Neural cell (in vitro differentiated cells): ENCODE measurements at regions not wholly inside any gene's neighbourhood (a gene's known extent, or its start where the extent isn't known, plus 50 kb on each side); places are given as distances from the start of the nearest gene placed in this dataset.

Experiments used
- REST ChIP-seq: IDR thresholded peaks from 2 replicates; pipeline ENCODE4 v1.6.1; 2012; ENCODE audit warnings: borderline replicate concordance
- TAF1 ChIP-seq: IDR thresholded peaks from 2 replicates; pipeline ENCODE4 v1.6.1; 2012; ENCODE audit warnings: low read depth
- TF ChIP-seq, protein P1 (sequence below): fragments of 450-650 bp; IDR thresholded peaks from 2 replicates; pipeline ENCODE4 v1.5.1; 2014; ENCODE audit warnings: antibody characterized with exemption, mild to moderate bottlenecking, moderate library complexity; ENCODE audit not compliant: poor library complexity, severe bottlenecking

- TF ChIP-seq, protein P1, sequence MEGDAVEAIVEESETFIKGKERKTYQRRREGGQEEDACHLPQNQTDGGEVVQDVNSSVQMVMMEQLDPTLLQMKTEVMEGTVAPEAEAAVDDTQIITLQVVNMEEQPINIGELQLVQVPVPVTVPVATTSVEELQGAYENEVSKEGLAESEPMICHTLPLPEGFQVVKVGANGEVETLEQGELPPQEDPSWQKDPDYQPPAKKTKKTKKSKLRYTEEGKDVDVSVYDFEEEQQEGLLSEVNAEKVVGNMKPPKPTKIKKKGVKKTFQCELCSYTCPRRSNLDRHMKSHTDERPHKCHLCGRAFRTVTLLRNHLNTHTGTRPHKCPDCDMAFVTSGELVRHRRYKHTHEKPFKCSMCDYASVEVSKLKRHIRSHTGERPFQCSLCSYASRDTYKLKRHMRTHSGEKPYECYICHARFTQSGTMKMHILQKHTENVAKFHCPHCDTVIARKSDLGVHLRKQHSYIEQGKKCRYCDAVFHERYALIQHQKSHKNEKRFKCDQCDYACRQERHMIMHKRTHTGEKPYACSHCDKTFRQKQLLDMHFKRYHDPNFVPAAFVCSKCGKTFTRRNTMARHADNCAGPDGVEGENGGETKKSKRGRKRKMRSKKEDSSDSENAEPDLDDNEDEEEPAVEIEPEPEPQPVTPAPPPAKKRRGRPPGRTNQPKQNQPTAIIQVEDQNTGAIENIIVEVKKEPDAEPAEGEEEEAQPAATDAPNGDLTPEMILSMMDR, result no peak
- TF ChIP-seq REST (no peak), TAF1 (no peak)
Observed at GRCh38 chr22:46028106-46028991, 51.4 kb upstream of the WNT7B start.
